ENCODE measurements at regions not wholly inside any gene's neighbourhood (a gene's known extent, or its start where the extent isn't known, plus 50 kb on each side); places are given as distances from the start of the nearest gene placed in this dataset.

GRCh38 chr1:39116860-39117728, 87.4 kb upstream of the MACF1 start:
- TF ChIP-seq, protein P1, sequence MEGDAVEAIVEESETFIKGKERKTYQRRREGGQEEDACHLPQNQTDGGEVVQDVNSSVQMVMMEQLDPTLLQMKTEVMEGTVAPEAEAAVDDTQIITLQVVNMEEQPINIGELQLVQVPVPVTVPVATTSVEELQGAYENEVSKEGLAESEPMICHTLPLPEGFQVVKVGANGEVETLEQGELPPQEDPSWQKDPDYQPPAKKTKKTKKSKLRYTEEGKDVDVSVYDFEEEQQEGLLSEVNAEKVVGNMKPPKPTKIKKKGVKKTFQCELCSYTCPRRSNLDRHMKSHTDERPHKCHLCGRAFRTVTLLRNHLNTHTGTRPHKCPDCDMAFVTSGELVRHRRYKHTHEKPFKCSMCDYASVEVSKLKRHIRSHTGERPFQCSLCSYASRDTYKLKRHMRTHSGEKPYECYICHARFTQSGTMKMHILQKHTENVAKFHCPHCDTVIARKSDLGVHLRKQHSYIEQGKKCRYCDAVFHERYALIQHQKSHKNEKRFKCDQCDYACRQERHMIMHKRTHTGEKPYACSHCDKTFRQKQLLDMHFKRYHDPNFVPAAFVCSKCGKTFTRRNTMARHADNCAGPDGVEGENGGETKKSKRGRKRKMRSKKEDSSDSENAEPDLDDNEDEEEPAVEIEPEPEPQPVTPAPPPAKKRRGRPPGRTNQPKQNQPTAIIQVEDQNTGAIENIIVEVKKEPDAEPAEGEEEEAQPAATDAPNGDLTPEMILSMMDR (IDR thresholded peaks at IDR 0.05), result no peak
- TF ChIP-seq POLR2A (IDR thresholded peaks at IDR 0.05), result no peak
- TF ChIP-seq EP300 (IDR thresholded peaks at IDR 0.05), result no peak
